ENCODE measurements at regions not wholly inside any gene's neighbourhood (a gene's known extent, or its start where the extent isn't known, plus 50 kb on each side); places are given as distances from the start of the nearest gene placed in this dataset.

- ChIA-PET CTCF (no interaction called here), POLR2A (no interaction called here)
- DNase-seq (ENCODE audit: low read depth, low spot score) = no peak
- TF ChIP-seq POLR2AphosphoS5 (IDR thresholded peaks at IDR 0.05; ENCODE audit: low read depth, low read length) (no peak), CTCF (IDR thresholded peaks at IDR 0.05) (no peak), TCF7L2 (IDR thresholded peaks at IDR 0.05; ENCODE audit: low read depth, low read length) (no peak), REST (IDR thresholded peaks at IDR 0.05; ENCODE audit: insufficient read depth in 1 of 2, low read depth in 2 of 2, low read length in 1 of 2) (no peak), SIN3A (IDR thresholded peaks at IDR 0.05; ENCODE audit: borderline replicate concordance, insufficient read depth, low read depth, low read length) (no peak)
- Histone ChIP-seq H3K4me3 (ENCODE audit: low read depth in 2 of 2, low read length in 2 of 2) (no peak overlapping the region), H3K9me3 (ENCODE audit: control insufficient read depth, insufficient read depth, low read depth, low read length) (no peaks in the 10 kb centered on the region), H3K4me1 (ENCODE audit: control insufficient read depth, insufficient read depth, low read length) (no peaks in the 10 kb centered on the region), H3K36me3 (ENCODE audit: control insufficient read depth, insufficient read depth, low read length) (no peaks in the 10 kb centered on the region), H3K27me3 (ENCODE audit: control insufficient read depth, insufficient read depth, low read length) (no peaks in the 10 kb centered on the region), H3K27ac (ENCODE audit: low read length) (no peak overlapping the region)
- BruUV-seq (replicated peaks) = no TSS peak
- ATAC-seq = no peak
- intact Hi-C loops (cut with micrococcal nuclease; ENCODE audit: unreplicated experiment) = no loop called here
- in situ Hi-C loops (cut with HindIII; ENCODE audit: low pct_unique_long_range_greater_than_20kb, low sequenced_read_pairs) = no loop called here
Observed at GRCh38 chr1:173114346-173114745, 63.6 kb upstream of the TNFSF18 start.

- POLR2A ChIA-PET = no interaction called here
- H3K36me3 ChIP-seq (ENCODE audit: control insufficient read depth, insufficient read depth, low read length) = no peaks in the 10 kb centered on the region
- H3K4me1 ChIP-seq (ENCODE audit: control insufficient read depth, insufficient read depth, low read length) = no peaks in the 10 kb centered on the region
- intact Hi-C loops (cut with micrococcal nuclease; ENCODE audit: unreplicated experiment) (no loop called here), in situ Hi-C loops (cut with HindIII; ENCODE audit: low pct_unique_long_range_greater_than_20kb, low sequenced_read_pairs) (no loop called here)
- no peak overlapping the region for H3K4me3 ChIP-seq (ENCODE audit: low read depth in 2 of 2, low read length in 2 of 2)
- H3K27me3 ChIP-seq (ENCODE audit: control insufficient read depth, insufficient read depth, low read length) = no peaks in the 10 kb centered on the region
- CTCF ChIA-PET = no interaction called here
- H3K9me3 ChIP-seq (ENCODE audit: control insufficient read depth, insufficient read depth, low read depth, low read length) = 0 out of 2 replicates have a peak, but pooled peaks cover 5% of the 10 kb centered on the region
- DNase-seq (ENCODE audit: low read depth, low spot score) (no peak), ATAC-seq (no peak)
- no peak overlapping the region for H3K27ac ChIP-seq (ENCODE audit: low read length)
- no TSS peak for BruUV-seq (replicated peaks)
- no peak for TF ChIP-seq REST (IDR thresholded peaks at IDR 0.05; ENCODE audit: insufficient read depth in 1 of 2, low read depth in 2 of 2, low read length in 1 of 2)
- no peak for TF ChIP-seq POLR2AphosphoS5 (IDR thresholded peaks at IDR 0.05; ENCODE audit: low read depth, low read length)
- no peak for TF ChIP-seq SIN3A (IDR thresholded peaks at IDR 0.05; ENCODE audit: borderline replicate concordance, insufficient read depth, low read depth, low read length)
- TF ChIP-seq CTCF (IDR thresholded peaks at IDR 0.05) = no peak
- TF ChIP-seq TCF7L2 (IDR thresholded peaks at IDR 0.05; ENCODE audit: low read depth, low read length) = no peak
Observed at GRCh38 chr1:173113015-173113741, 62.4 kb upstream of the TNFSF18 start.
